GM11168 (cell line): ENCODE measurements at regions not wholly inside any gene's neighbourhood (a gene's known extent, or its start where the extent isn't known, plus 50 kb on each side); places are given as distances from the start of the nearest gene placed in this dataset.

Experiments used
- in situ Hi-C: fragments of 300-500 bp; cut with MboI; formaldehyde crosslinking; loops from one replicate; pipeline ENCODE4 v1.12.0; 2022; ENCODE audit warnings: low sequenced_read_pairs; ENCODE audit not compliant: unreplicated experiment

DNA sequence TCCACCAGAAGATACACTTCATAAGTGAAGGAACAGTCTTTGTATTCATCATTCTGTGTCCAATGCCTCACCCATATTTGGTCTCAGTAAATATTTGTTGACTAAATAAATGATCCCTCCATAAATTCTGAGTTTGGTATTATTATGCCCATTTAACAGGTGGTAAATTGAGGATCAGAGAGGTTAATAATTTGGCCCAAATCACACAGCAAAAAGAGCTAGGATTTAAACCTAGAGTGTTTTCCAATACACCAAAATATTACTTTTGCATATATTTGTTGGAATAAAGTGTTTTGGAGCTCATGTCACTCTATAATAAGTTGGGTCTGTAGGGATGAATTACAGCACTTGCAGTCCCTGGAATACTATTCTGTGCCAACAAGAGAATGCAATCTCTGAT is 470.3 kb downstream of the ARHGEF28 start:
- in situ Hi-C loops, result no loop called here

DNA sequence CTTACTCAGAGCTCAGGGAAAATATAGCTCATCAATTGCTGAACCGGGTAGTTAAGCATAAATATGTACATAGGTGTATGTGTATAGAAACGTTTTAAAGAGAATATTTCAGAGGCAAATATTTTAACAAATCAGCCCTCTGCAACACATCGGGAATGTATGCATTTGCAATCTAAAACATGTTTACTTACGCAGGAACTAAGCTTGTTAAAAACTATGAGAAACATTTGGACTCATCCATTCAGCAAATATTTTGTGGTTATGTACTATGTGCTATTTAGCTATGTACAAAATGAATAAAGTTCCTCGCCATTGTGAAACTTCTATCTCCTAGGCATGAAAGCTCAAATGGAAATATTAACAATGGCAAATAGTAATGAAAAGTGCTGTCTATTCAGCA is 469.9 kb downstream of the ARHGEF28 start:
- in situ Hi-C loops, result no loop called here

- in situ Hi-C loops, result no loop called here
These were observed 468.7 kb downstream of the ARHGEF28 start for GRCh38 chr5:74094782-74095108.

DNA sequence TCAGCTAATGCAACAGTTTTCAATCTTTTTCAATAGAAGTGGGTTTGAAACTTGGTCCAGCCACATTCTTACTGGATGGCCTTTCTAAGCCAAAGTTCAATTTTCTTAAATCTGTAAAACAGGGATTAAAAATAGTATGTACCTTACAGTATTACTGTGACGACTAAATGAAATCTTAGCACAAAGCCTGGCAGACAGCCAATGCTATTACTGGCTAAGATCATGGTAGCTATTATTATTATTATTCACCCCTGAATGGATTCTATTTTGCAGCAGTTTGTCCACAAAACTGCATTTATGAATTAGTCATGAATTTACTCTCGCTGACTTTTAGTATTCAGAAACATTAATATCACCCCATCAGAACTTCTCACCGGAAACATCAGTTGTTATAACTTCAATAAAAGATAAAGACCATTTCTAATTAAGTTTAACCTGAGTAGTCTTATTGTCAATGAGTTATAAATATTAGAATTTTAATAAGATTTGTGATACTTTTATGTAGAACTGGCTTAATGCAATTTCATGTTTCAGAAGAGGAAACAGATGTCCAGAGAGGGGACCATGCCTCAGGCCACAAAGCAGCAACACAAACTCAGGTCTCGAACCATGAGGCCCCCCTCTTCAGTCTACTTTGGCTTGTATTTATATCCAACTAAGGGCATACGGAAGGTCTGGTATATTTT is 468.2 kb downstream of the ARHGEF28 start:
- in situ Hi-C loops, result no loop called here

DNA sequence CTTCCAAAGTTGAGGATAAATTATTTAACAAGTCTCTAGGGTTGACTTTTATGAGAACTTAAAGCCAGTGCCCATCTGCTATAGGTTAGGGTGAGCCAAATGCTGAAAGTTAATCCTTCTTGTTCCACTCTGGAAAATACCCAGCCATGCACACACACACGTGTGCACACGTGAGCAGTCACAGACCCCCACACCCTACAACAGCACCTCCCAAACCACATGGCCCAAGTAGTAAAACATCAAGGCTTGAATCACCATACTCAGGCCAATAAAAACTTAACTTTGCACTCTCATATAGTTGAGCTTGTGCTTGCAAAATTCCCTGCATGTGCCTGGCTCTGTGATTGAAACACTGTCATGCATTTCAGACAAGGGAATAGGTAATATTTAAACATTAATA is 467.6 kb downstream of the ARHGEF28 start:
- in situ Hi-C loops, result no loop called here

DNA sequence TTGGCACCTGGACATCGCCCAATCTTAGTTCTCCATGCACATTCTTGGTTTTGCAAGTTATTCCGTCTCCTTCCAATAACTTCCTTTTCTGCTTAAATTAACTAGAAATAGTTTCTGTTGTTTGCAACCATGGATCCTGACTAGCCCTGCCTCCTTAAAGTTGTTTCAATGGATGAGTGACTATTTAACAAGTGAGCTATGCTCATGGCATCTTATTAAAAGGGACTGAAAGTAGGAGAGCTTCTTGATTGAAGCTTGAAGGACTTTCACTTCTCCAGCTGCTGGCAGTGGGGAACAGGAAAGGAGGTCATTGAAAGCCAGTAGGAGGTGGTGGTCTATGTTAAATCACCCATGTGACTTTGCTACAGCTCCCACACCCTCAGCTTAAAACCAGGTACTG is 466.8 kb downstream of the ARHGEF28 start:
- in situ Hi-C loops, result no loop called here

- in situ Hi-C loops, result no loop called here
These were observed 459.8 kb downstream of the ARHGEF28 start for GRCh38 chr5:74085782-74086181.

DNA sequence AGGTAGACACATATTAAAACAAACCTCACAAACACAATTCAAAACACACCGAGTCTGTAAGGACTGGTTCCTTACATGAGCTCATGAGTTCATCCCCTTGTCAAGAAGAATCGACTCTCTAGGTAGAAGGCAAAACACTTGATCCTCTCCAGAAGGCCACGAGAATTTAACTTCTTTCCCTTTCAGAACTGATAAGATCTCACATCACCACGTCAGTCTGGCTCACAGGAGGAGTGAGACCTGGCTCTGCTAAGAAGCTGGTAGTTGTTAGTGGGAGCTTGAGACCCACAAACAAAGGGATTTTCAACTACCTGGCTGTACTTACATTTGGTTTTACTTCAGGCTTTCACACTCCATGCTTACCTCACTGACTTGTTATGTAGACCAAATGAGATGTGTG is 459.2 kb downstream of the ARHGEF28 start:
- in situ Hi-C loops, result no loop called here

DNA sequence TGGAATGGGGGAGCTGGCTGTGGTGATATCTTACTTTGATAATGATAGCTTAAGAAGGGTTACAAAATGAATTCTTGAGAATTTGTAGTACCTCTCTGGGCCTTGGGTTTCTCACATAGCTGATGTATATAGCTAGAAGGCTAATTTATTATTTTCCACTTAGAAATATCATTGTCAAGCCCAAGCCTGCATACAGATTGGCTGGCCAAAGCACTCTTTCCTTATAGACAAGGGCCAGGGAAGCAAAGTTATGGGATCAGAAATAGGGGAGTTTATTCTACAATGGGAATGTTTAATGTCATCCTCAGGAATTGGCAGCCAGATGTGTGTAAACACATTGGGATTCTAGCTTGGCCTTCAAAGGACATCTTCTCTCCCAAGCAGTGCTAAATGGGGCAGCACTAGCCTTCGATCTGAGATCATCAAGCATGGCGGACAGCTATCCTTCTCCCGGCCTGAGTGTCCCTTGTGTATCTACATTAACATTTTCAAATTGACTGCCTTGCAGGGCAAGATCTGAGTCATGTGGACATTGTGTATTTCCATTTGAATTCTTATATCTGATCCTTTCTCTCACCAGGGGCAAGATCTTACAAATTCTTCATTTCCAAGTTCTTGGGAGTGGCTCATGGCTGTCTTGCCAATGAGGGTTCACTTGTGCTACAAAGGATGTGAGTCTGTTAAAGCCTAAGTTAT is 457.2 kb downstream of the ARHGEF28 start:
- in situ Hi-C loops, result no loop called here

- in situ Hi-C loops, result no loop called here
These were observed 456.6 kb downstream of the ARHGEF28 start for GRCh38 chr5:74082512-74083055.

- in situ Hi-C loops, result no loop called here
These were observed 455.1 kb downstream of the ARHGEF28 start for GRCh38 chr5:74081126-74081525.

- in situ Hi-C loops, result no loop called here
These were observed 454.1 kb downstream of the ARHGEF28 start for GRCh38 chr5:74079971-74080556.

DNA sequence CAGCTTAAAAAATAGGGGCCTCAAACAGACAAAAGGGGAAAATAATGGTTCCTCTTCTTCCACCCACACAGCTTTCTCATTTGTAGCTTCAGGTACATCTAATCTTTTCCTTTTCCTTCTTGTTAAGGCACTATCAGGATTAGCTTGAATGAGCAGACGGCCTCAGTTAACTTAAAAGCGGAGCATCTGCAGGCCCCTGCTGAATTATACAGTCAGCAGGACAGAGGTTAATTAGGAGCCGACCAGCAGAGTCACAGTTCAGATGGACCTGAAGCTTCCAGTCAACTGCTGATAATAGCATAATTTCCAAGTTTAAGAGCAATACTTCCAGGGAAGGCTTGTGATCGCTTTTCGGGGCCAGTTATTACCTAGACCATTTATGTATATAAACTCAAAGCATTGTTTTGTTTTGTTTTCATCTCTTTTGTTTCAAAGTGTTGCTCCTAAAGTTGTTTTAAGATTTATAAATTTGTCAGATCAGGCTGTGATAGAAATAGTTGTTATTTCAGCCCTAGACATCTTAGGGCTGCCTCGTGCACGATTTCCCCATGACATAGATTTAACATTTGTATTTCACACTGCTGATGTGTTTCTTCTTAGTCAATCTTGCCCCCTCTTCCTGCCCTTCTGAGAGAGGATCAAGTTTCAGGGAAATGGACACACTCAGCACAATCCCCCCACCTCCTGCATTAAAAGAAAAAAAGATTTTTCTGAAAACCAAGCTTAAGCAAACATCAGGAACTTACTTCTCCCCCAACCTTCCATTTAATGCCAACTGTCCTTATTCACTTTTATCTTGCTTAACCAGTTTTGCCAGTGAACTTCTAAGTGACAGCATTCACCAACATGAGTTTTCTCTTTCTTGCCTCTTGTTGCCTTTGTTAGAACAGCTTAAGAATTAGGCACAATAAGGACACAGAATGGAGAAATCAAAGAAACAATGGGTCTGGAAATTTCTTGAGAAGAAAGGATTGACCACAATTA is 449.8 kb downstream of the ARHGEF28 start:
- in situ Hi-C loops, result no loop called here

- in situ Hi-C loops, result no loop called here
These were observed 448.1 kb downstream of the ARHGEF28 start for GRCh38 chr5:74074111-74074510.

- in situ Hi-C loops, result no loop called here
These were observed 447.3 kb downstream of the ARHGEF28 start for GRCh38 chr5:74073257-74073656.

GRCh38 chr5:74072646-74073045 is 446.6 kb downstream of the ARHGEF28 start:
- in situ Hi-C loops, result no loop called here

- in situ Hi-C loops, result no loop called here
These were observed 444.8 kb downstream of the ARHGEF28 start for GRCh38 chr5:74070766-74071165.

DNA sequence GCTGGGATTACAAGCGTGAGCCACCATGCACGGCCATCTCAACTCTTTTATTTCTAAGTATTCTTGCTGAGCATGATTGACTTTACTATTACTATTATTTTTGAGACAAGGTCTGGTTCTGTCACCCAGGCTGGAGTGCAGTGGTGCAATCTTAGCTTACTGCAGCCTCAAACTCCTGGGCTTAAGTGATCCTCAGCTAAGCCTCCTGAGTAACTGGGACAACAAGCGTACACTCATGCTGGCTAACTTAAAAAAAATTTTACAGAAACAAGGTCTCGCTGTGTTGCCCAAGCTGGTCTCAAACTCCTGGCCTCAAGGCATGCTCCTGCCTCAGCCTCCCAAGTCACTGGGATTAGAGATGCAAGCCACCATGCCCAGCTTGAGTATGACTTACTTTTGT is 443.7 kb downstream of the ARHGEF28 start:
- in situ Hi-C loops, result no loop called here

GRCh38 chr5:74067748-74068541 is 441.9 kb downstream of the ARHGEF28 start:
- in situ Hi-C loops, result no loop called here

DNA sequence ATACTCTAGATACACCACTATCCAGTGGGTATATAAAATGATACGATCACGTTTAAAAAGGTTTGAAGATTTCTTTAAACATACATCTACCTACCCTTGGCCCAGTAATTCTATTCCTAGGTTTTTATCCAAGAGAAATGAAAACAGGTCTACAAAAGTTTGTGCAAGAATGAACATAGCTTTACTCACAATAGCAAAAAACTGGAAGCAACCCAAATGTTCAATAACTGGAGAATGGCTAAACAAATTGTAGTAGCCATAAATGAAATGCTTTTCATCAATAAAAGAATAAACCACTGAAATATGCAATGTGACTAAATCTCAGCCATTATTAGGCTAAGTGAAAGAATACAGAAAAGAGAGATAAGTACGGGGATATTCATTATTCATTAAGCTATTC is 438.9 kb downstream of the ARHGEF28 start:
- in situ Hi-C loops, result no loop called here
